PFSK-1 (cell line): ENCODE measurements at regions not wholly inside any gene's neighbourhood (a gene's known extent, or its start where the extent isn't known, plus 50 kb on each side); places are given as distances from the start of the nearest gene placed in this dataset.

ENCODE experiments used
- FOXP2 ChIP-seq: optimal IDR thresholded peaks from 2 replicates; pipeline ENCODE3; 2011; ENCODE audit warnings: borderline replicate concordance, control low read depth, inconsistent platforms; ENCODE audit not compliant: insufficient read depth; ENCODE audit errors: extremely low read length, extremely low read depth
- POLR2AphosphoS5 ChIP-seq: IDR thresholded peaks from 2 replicates; pipeline ENCODE4 v1.6.1; 2012; ENCODE audit warnings: low read depth, mild to moderate bottlenecking, control low read depth, low read length, moderate library complexity
- REST ChIP-seq, 2 experiments: IDR thresholded peaks; 2 replicates each; pipeline versions ENCODE4 v1.6.1 to v1.8.0; 2011 to 2012; ENCODE audit warnings: low read depth in 2 of 2, low read length in 2 of 2, control low read depth in 1 of 2, inconsistent platforms in 1 of 2, mild to moderate bottlenecking in 1 of 2, moderate library complexity in 1 of 2; ENCODE audit not compliant: insufficient read depth in 1 of 2
- SIN3A ChIP-seq: IDR thresholded peaks from 2 replicates; pipeline ENCODE4 v1.6.1; 2012; ENCODE audit warnings: mild to moderate bottlenecking, low read length, moderate library complexity, borderline replicate concordance; ENCODE audit not compliant: insufficient read depth
- TAF1 ChIP-seq: IDR thresholded peaks from 2 replicates; pipeline ENCODE4 v1.6.1; 2012; ENCODE audit warnings: low read length, control low read depth, borderline replicate concordance; ENCODE audit not compliant: insufficient read depth

DNA sequence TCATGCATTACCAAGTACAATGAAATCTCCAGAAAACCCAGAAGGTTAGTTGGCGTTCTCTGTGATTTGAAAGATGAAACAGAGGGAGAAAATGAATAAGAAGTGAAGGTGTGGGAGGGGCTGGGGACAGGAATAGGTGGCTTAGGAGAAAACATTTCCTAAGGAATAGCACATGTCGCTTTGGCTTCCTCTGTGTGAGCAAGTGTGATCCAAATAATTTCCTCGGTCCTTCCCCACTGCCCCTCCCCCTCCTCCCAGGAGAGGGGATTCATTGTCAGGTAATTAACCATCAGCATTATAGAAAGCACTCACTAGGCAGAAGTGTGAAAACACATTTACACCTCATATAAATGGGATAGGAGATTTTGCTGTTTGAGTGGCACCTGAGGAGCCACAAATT, 105.5 kb downstream of the NUF2 start:
- TF ChIP-seq REST (IDR thresholded peaks at IDR 0.05; ENCODE audit: insufficient read depth in 1 of 2, low read depth in 2 of 2, low read length in 2 of 2), result no peak
- TF ChIP-seq SIN3A, result no peak
- TF ChIP-seq POLR2AphosphoS5, result no peak
- no peak for TF ChIP-seq TAF1
- TF ChIP-seq FOXP2, result no peak

GRCh38 chr1:163436140-163436812, 114.5 kb downstream of the NUF2 start:
- TF ChIP-seq POLR2AphosphoS5 (no peak), REST (IDR thresholded peaks at IDR 0.05; ENCODE audit: insufficient read depth in 1 of 2, low read depth in 2 of 2, low read length in 2 of 2) (no peak), SIN3A (no peak), TAF1 (no peak), FOXP2 (no peak)

- TF ChIP-seq TAF1 (no peak), REST (IDR thresholded peaks at IDR 0.05; ENCODE audit: insufficient read depth in 1 of 2, low read depth in 2 of 2, low read length in 2 of 2) (no peak), FOXP2 (no peak), POLR2AphosphoS5 (no peak), SIN3A (no peak)
Measured at GRCh38 chr1:163439471-163439870, 117.7 kb downstream of the NUF2 start.

DNA sequence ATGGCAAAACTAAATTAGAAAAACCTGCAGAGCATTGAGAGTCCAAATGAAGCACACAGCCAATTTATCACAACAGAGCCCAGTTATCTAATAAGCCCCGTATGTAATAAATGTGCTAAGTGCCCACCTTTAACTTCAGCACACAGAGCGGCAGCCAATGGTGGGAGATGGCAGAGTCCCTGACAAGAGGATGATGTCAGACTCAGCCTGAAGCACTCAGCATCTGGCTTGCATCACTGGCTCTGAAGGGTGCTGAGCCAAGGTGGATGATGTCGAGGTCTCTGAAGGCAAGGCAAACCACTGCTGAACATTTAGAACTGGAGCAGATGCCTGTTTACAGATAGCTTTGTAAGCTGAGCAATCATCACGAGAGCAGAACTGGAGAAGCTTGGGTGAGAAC, 118.3 kb downstream of the NUF2 start:
- TF ChIP-seq FOXP2 (no peak), REST (IDR thresholded peaks at IDR 0.05; ENCODE audit: insufficient read depth in 1 of 2, low read depth in 2 of 2, low read length in 2 of 2) (no peak), TAF1 (no peak), POLR2AphosphoS5 (no peak), SIN3A (no peak)
